ENCODE measurements at regions not wholly inside any gene's neighbourhood (a gene's known extent, or its start where the extent isn't known, plus 50 kb on each side); places are given as distances from the start of the nearest gene placed in this dataset.

GRCh38 chr2:422676-423435 lies 135.0 kb upstream of the ALKAL2 start:
- TF ChIP-seq POLR2AphosphoS5 (IDR thresholded peaks at IDR 0.05; ENCODE audit: low read depth, low read length) (no peak), SIN3A (IDR thresholded peaks at IDR 0.05; ENCODE audit: borderline replicate concordance, insufficient read depth, low read length) (no peak), TAF1 (IDR thresholded peaks at IDR 0.05; ENCODE audit: borderline replicate concordance, insufficient read depth, low read length) (no peak), FOXP2 (optimal IDR thresholded peaks at IDR 0.05; ENCODE audit: borderline replicate concordance, extremely low read depth, extremely low read length, insufficient read depth) (no peak), REST (IDR thresholded peaks at IDR 0.05; ENCODE audit: insufficient read depth in 1 of 2, low read depth in 2 of 2, low read length in 2 of 2) (no peak)

GRCh38 chr2:421406-421805 lies 133.5 kb upstream of the ALKAL2 start:
- TF ChIP-seq TAF1 (IDR thresholded peaks at IDR 0.05; ENCODE audit: borderline replicate concordance, insufficient read depth, low read length) (no peak), REST (IDR thresholded peaks at IDR 0.05; ENCODE audit: insufficient read depth in 1 of 2, low read depth in 2 of 2, low read length in 2 of 2) (no peak), SIN3A (IDR thresholded peaks at IDR 0.05; ENCODE audit: borderline replicate concordance, insufficient read depth, low read length) (no peak), POLR2AphosphoS5 (IDR thresholded peaks at IDR 0.05; ENCODE audit: low read depth, low read length) (no peak), FOXP2 (optimal IDR thresholded peaks at IDR 0.05; ENCODE audit: borderline replicate concordance, extremely low read depth, extremely low read length, insufficient read depth) (no peak)

- TF ChIP-seq POLR2AphosphoS5 (IDR thresholded peaks at IDR 0.05; ENCODE audit: low read depth, low read length), result no peak
- TF ChIP-seq REST (IDR thresholded peaks at IDR 0.05; ENCODE audit: insufficient read depth in 1 of 2, low read depth in 2 of 2, low read length in 2 of 2), result no peak
- TF ChIP-seq TAF1 (IDR thresholded peaks at IDR 0.05; ENCODE audit: borderline replicate concordance, insufficient read depth, low read length), result no peak
- TF ChIP-seq SIN3A (IDR thresholded peaks at IDR 0.05; ENCODE audit: borderline replicate concordance, insufficient read depth, low read length), result no peak
- no peak for TF ChIP-seq FOXP2 (optimal IDR thresholded peaks at IDR 0.05; ENCODE audit: borderline replicate concordance, extremely low read depth, extremely low read length, insufficient read depth)
Observed at GRCh38 chr2:419687-420317, 131.9 kb upstream of the ALKAL2 start.

- TF ChIP-seq TAF1 (IDR thresholded peaks at IDR 0.05; ENCODE audit: borderline replicate concordance, insufficient read depth, low read length), result no peak
- no peak for TF ChIP-seq SIN3A (IDR thresholded peaks at IDR 0.05; ENCODE audit: borderline replicate concordance, insufficient read depth, low read length)
- TF ChIP-seq REST (IDR thresholded peaks at IDR 0.05; ENCODE audit: insufficient read depth in 1 of 2, low read depth in 2 of 2, low read length in 2 of 2), result no peak
- TF ChIP-seq POLR2AphosphoS5 (IDR thresholded peaks at IDR 0.05; ENCODE audit: low read depth, low read length), result no peak
- no peak for TF ChIP-seq FOXP2 (optimal IDR thresholded peaks at IDR 0.05; ENCODE audit: borderline replicate concordance, extremely low read depth, extremely low read length, insufficient read depth)
Observed at GRCh38 chr2:417662-418061, 129.8 kb upstream of the ALKAL2 start.

All from PFSK-1 (cell line).